WTC11 (cell line): ENCODE measurements at regions not wholly inside any gene's neighbourhood (a gene's known extent, or its start where the extent isn't known, plus 50 kb on each side); places are given as distances from the start of the nearest gene placed in this dataset.

Experiments
- ATAC-seq: fragments of 200-7000 bp; cut with Tn5 transposase; 2 replicates; pipeline ENCODE4 v1.10.0; 2021; ENCODE audit warnings: mild to moderate bottlenecking, moderate library complexity
- CTCF ChIA-PET: fragments of 300-600 bp; sonication (Branson Sonifier 250); formaldehyde crosslinking; loops from one replicate; lab custom pipeline; 2021; ENCODE audit warnings: antibody characterized with exemption; lab: Charles Lee
- POLR2A ChIA-PET: fragments of 350-600 bp; sonication (Branson Sonifier 250); formaldehyde crosslinking; loops from one replicate; lab custom pipeline; 2021; ENCODE audit warnings: antibody characterized with exemption; lab: Charles Lee
- DNase-seq: peaks from one replicate; pipeline ENCODE4 v3.0.0; 2021; ENCODE audit warnings: low spot score
- H3K27ac Mint-ChIP-seq: 2 replicates; pipeline ENCODE4 v1.8.0; 2021; ENCODE audit warnings: mixed read lengths
- H3K27me3 Mint-ChIP-seq: 2 replicates; pipeline ENCODE4 v1.8.0; 2021; ENCODE audit warnings: low read depth, mild to moderate bottlenecking, moderate library complexity, mixed read lengths
- H3K36me3 Mint-ChIP-seq: 2 replicates; pipeline ENCODE4 v1.8.0; 2021; ENCODE audit warnings: mixed read lengths
- H3K4me1 Mint-ChIP-seq: 2 replicates; pipeline ENCODE4 v1.8.0; 2022; ENCODE audit warnings: mixed read lengths
- H3K4me3 Mint-ChIP-seq: 2 replicates; pipeline ENCODE4 v1.8.0; 2021; ENCODE audit warnings: mild to moderate bottlenecking, moderate library complexity, mixed read lengths
- H3K9me3 Mint-ChIP-seq: 2 replicates; pipeline ENCODE4 v1.8.0; 2021; ENCODE audit warnings: mixed read lengths
- AFF4 ChIP-seq: sonication (generic); formaldehyde crosslinking; IDR thresholded peaks from 2 replicates; pipeline ENCODE4 v1.8.1; 2023; ENCODE audit warnings: mild to moderate bottlenecking, missing genetic modification reagents, borderline replicate concordance
- ATF2 ChIP-seq: sonication (generic); formaldehyde crosslinking; IDR thresholded peaks from 2 replicates; pipeline ENCODE4 v1.8.1; 2022; ENCODE audit warnings: low read depth, missing genetic modification reagents, borderline replicate concordance
- CBFB ChIP-seq: sonication (generic); formaldehyde crosslinking; IDR thresholded peaks from 2 replicates; pipeline ENCODE4 v1.8.1; 2022; ENCODE audit warnings: mild to moderate bottlenecking, low read depth, missing genetic modification reagents
- CREM ChIP-seq: sonication (generic); formaldehyde crosslinking; IDR thresholded peaks from 2 replicates; pipeline ENCODE4 v1.8.1; 2022; ENCODE audit warnings: mild to moderate bottlenecking, missing genetic modification reagents, moderate library complexity
- E2F1 ChIP-seq: sonication (generic); formaldehyde crosslinking; IDR thresholded peaks from 2 replicates; pipeline ENCODE4 v1.8.0; 2022; ENCODE audit warnings: mild to moderate bottlenecking, missing genetic modification reagents
- E2F4 ChIP-seq: sonication (generic); formaldehyde crosslinking; IDR thresholded peaks from 2 replicates; pipeline ENCODE4 v1.8.1; 2022; ENCODE audit warnings: low read depth, mild to moderate bottlenecking, moderate library complexity, missing genetic modification reagents, borderline replicate concordance
- E2F5 ChIP-seq: sonication (generic); formaldehyde crosslinking; IDR thresholded peaks from 2 replicates; pipeline ENCODE4 v1.8.1; 2022; ENCODE audit warnings: mild to moderate bottlenecking, moderate library complexity, missing genetic modification reagents
- ETV6 ChIP-seq: sonication (generic); formaldehyde crosslinking; IDR thresholded peaks from 2 replicates; pipeline ENCODE4 v1.8.1; 2022; ENCODE audit warnings: mild to moderate bottlenecking, missing genetic modification reagents
- FOXJ3 ChIP-seq: sonication (generic); formaldehyde crosslinking; IDR thresholded peaks from 2 replicates; pipeline ENCODE4 v1.9.0; 2021; ENCODE audit warnings: missing genetic modification reagents, mild to moderate bottlenecking, borderline replicate concordance
- FOXK1 ChIP-seq: sonication (generic); formaldehyde crosslinking; IDR thresholded peaks from 2 replicates; pipeline ENCODE4 v1.8.0; 2022; ENCODE audit warnings: mild to moderate bottlenecking, moderate library complexity, missing genetic modification reagents
- GABPB1 ChIP-seq: sonication (generic); formaldehyde crosslinking; IDR thresholded peaks from 2 replicates; pipeline ENCODE4 v1.8.1; 2023; ENCODE audit warnings: mild to moderate bottlenecking, missing genetic modification reagents
- JAZF1 ChIP-seq: fragments of 250-450 bp; sonication (Bioruptor Pico); IDR thresholded peaks from 2 replicates; pipeline ENCODE4 v1.9.0; 2021; ENCODE audit warnings: moderate library complexity, mild to moderate bottlenecking, inconsistent platforms
- PRDM15 ChIP-seq: sonication (generic); formaldehyde crosslinking; IDR thresholded peaks from 2 replicates; pipeline ENCODE4 v1.8.0; 2022; ENCODE audit warnings: missing genetic modification reagents
- SP1 ChIP-seq: sonication (generic); formaldehyde crosslinking; conservative IDR thresholded peaks from 2 replicates; pipeline ENCODE4 v1.8.1; 2022; ENCODE audit warnings: missing genetic modification reagents
- TEAD4 ChIP-seq: sonication (generic); formaldehyde crosslinking; IDR thresholded peaks from 2 replicates; pipeline ENCODE4 v1.8.0; 2022; ENCODE audit warnings: mild to moderate bottlenecking, missing genetic modification reagents
- ZBTB21 ChIP-seq: sonication (generic); formaldehyde crosslinking; IDR thresholded peaks from 2 replicates; pipeline ENCODE4 v1.8.1; 2023; ENCODE audit warnings: mild to moderate bottlenecking, missing genetic modification reagents, borderline replicate concordance

- no peak for ATAC-seq
- no peaks in the 10 kb centered on the region for H3K36me3 Mint-ChIP-seq
- H3K27ac Mint-ChIP-seq: no peak overlapping the region
- TF ChIP-seq JAZF1 (CRISPR knock-in tag): no peak
- TF ChIP-seq TEAD4 (CRISPR knock-in tag): no peak
- no peak for TF ChIP-seq CBFB (CRISPR knock-in tag)
- no peak for TF ChIP-seq FOXJ3
- TF ChIP-seq E2F5: no peak
- TF ChIP-seq AFF4: no peak
- TF ChIP-seq ETV6 (CRISPR knock-in tag): no peak
- TF ChIP-seq FOXK1 (CRISPR knock-in tag): no peak
- TF ChIP-seq SP1 (CRISPR knock-in tag): no peak
- TF ChIP-seq E2F4: no peak
- no peak for TF ChIP-seq GABPB1 (CRISPR knock-in tag)
- TF ChIP-seq CREM: no peak
- TF ChIP-seq ATF2 (CRISPR knock-in tag): no peak
- TF ChIP-seq ZBTB21 (CRISPR knock-in tag): no peak
- TF ChIP-seq E2F1 (CRISPR knock-in tag): no peak
- no peak for TF ChIP-seq PRDM15 (CRISPR knock-in tag)
- no peak for DNase-seq
- ChIA-PET POLR2A (no interaction called here), CTCF (no interaction called here)
- H3K27me3 Mint-ChIP-seq: no peaks in the 10 kb centered on the region
- H3K4me1 Mint-ChIP-seq: peaks cover 5% of the 10 kb centered on the region; the same call in 1 of the 2 replicates
- no peak overlapping the region for H3K4me3 Mint-ChIP-seq
- H3K9me3 Mint-ChIP-seq: no peaks in the 10 kb centered on the region
These were observed 68.2 kb downstream of the LHX9 start for GRCh38 chr1:197985351-197985750.
